ENCODE measurements at regions not wholly inside any gene's neighbourhood (a gene's known extent, or its start where the extent isn't known, plus 50 kb on each side); places are given as distances from the start of the nearest gene placed in this dataset.

DNA sequence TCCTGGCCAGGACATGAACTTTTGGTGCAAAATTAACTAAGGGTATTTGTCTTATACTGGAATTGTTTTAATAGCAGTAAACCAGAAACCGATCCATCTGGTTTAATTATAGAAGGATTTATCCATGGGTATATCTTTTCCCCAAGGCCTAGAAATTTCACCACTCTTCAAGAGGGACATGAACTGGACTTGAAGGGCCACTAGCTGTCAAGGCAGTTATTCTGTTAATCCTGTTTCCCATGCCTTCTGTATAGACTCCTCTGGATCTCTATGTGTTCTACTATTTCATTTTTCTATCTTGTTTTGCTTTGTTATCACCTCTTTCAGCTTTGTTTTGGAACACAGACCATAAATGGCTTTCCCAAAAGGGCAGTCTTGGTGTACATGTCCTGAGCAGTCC is 467.6 kb downstream of the KIF4B start:
- TF ChIP-seq TAF1 (IDR thresholded peaks at IDR 0.05; ENCODE audit: borderline replicate concordance, insufficient read depth, low read length) (no peak), POLR2AphosphoS5 (IDR thresholded peaks at IDR 0.05; ENCODE audit: low read depth, low read length) (no peak), SIN3A (IDR thresholded peaks at IDR 0.05; ENCODE audit: borderline replicate concordance, insufficient read depth, low read length) (no peak), FOXP2 (optimal IDR thresholded peaks at IDR 0.05; ENCODE audit: borderline replicate concordance, extremely low read depth, extremely low read length, insufficient read depth) (no peak)
- TF ChIP-seq, protein P1, sequence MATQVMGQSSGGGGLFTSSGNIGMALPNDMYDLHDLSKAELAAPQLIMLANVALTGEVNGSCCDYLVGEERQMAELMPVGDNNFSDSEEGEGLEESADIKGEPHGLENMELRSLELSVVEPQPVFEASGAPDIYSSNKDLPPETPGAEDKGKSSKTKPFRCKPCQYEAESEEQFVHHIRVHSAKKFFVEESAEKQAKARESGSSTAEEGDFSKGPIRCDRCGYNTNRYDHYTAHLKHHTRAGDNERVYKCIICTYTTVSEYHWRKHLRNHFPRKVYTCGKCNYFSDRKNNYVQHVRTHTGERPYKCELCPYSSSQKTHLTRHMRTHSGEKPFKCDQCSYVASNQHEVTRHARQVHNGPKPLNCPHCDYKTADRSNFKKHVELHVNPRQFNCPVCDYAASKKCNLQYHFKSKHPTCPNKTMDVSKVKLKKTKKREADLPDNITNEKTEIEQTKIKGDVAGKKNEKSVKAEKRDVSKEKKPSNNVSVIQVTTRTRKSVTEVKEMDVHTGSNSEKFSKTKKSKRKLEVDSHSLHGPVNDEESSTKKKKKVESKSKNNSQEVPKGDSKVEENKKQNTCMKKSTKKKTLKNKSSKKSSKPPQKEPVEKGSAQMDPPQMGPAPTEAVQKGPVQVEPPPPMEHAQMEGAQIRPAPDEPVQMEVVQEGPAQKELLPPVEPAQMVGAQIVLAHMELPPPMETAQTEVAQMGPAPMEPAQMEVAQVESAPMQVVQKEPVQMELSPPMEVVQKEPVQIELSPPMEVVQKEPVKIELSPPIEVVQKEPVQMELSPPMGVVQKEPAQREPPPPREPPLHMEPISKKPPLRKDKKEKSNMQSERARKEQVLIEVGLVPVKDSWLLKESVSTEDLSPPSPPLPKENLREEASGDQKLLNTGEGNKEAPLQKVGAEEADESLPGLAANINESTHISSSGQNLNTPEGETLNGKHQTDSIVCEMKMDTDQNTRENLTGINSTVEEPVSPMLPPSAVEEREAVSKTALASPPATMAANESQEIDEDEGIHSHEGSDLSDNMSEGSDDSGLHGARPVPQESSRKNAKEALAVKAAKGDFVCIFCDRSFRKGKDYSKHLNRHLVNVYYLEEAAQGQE (IDR thresholded peaks at IDR 0.05; ENCODE audit: insufficient read depth in 1 of 2, low read depth in 2 of 2, low read length in 2 of 2) = no peak

- TF ChIP-seq TAF1 (IDR thresholded peaks at IDR 0.05; ENCODE audit: borderline replicate concordance, insufficient read depth, low read length) = no peak
- no peak for TF ChIP-seq POLR2AphosphoS5 (IDR thresholded peaks at IDR 0.05; ENCODE audit: low read depth, low read length)
- no peak for TF ChIP-seq SIN3A (IDR thresholded peaks at IDR 0.05; ENCODE audit: borderline replicate concordance, insufficient read depth, low read length)
- TF ChIP-seq, protein P1 (IDR thresholded peaks at IDR 0.05; ENCODE audit: insufficient read depth in 1 of 2, low read depth in 2 of 2, low read length in 2 of 2) = no peak
- TF ChIP-seq FOXP2 (optimal IDR thresholded peaks at IDR 0.05; ENCODE audit: borderline replicate concordance, extremely low read depth, extremely low read length, insufficient read depth) = no peak
These were observed 468.9 kb downstream of the KIF4B start for GRCh38 chr5:155482428-155482827.

- TF ChIP-seq, protein P1 (IDR thresholded peaks at IDR 0.05; ENCODE audit: insufficient read depth in 1 of 2, low read depth in 2 of 2, low read length in 2 of 2) = no peak
- TF ChIP-seq FOXP2 (optimal IDR thresholded peaks at IDR 0.05; ENCODE audit: borderline replicate concordance, extremely low read depth, extremely low read length, insufficient read depth) = no peak
- TF ChIP-seq TAF1 (IDR thresholded peaks at IDR 0.05; ENCODE audit: borderline replicate concordance, insufficient read depth, low read length) = no peak
- TF ChIP-seq POLR2AphosphoS5 (IDR thresholded peaks at IDR 0.05; ENCODE audit: low read depth, low read length) = no peak
- TF ChIP-seq SIN3A (IDR thresholded peaks at IDR 0.05; ENCODE audit: borderline replicate concordance, insufficient read depth, low read length) = no peak
These were observed 471.8 kb downstream of the KIF4B start for GRCh38 chr5:155485386-155485785.

GRCh38 chr5:155489949-155490348 is 476.4 kb downstream of the KIF4B start:
- TF ChIP-seq POLR2AphosphoS5 (IDR thresholded peaks at IDR 0.05; ENCODE audit: low read depth, low read length) (no peak), SIN3A (IDR thresholded peaks at IDR 0.05; ENCODE audit: borderline replicate concordance, insufficient read depth, low read length) (no peak), FOXP2 (optimal IDR thresholded peaks at IDR 0.05; ENCODE audit: borderline replicate concordance, extremely low read depth, extremely low read length, insufficient read depth) (no peak), TAF1 (IDR thresholded peaks at IDR 0.05; ENCODE audit: borderline replicate concordance, insufficient read depth, low read length) (no peak)
- TF ChIP-seq, protein P1 (IDR thresholded peaks at IDR 0.05; ENCODE audit: insufficient read depth in 1 of 2, low read depth in 2 of 2, low read length in 2 of 2) = no peak

DNA sequence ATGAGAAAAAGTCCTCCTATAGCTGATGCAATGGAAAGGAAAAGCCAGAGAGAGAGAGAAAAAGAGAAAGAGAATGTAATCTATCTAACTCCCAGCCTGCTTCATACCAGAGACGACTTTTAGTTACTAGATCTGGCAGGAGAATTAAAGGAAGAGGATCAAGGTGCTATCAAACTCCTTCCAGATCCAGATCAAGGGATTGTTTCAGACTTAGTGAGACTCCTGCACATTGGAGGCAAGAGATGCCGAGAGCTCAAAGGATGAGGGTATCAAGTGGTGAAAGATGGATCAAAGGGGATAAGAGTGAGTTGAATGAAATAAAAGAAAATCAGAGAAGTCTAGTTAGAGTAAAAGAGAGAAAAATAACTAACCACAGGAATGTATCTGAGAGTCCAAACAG is 478.6 kb downstream of the KIF4B start:
- TF ChIP-seq POLR2AphosphoS5 (IDR thresholded peaks at IDR 0.05; ENCODE audit: low read depth, low read length) (no peak), TAF1 (IDR thresholded peaks at IDR 0.05; ENCODE audit: borderline replicate concordance, insufficient read depth, low read length) (no peak), FOXP2 (optimal IDR thresholded peaks at IDR 0.05; ENCODE audit: borderline replicate concordance, extremely low read depth, extremely low read length, insufficient read depth) (no peak), SIN3A (IDR thresholded peaks at IDR 0.05; ENCODE audit: borderline replicate concordance, insufficient read depth, low read length) (no peak)
- TF ChIP-seq, protein P1 (IDR thresholded peaks at IDR 0.05; ENCODE audit: insufficient read depth in 1 of 2, low read depth in 2 of 2, low read length in 2 of 2) = no peak
